Immature natural killer cell (primary cell): ENCODE measurements at regions not wholly inside any gene's neighbourhood (a gene's known extent, or its start where the extent isn't known, plus 50 kb on each side); places are given as distances from the start of the nearest gene placed in this dataset.

ENCODE experiments used
- DNase-seq, 3 donors: peaks; one replicate each; pipeline ENCODE4 v3.0.0; 2022; ENCODE audit warnings: mixed read lengths in 1 of 3
- H3K27ac Mint-ChIP-seq, 6 donors: one replicate each; pipeline ENCODE4 v1.8.0; 2020; ENCODE audit warnings: mixed read lengths in 6 of 6, mild to moderate bottlenecking in 5 of 6, inconsistent platforms in 4 of 6, moderate library complexity in 3 of 6
- H3K27me3 Mint-ChIP-seq, 3 donors: one replicate each; pipeline ENCODE4 v1.8.0; 2020 to 2021; ENCODE audit warnings: low read depth in 3 of 3, mild to moderate bottlenecking in 3 of 3, mixed read lengths in 3 of 3, moderate library complexity in 3 of 3, inconsistent platforms in 1 of 3
- H3K36me3 Mint-ChIP-seq, 3 donors: one replicate each; pipeline ENCODE4 v1.8.0; 2020; ENCODE audit warnings: mixed read lengths in 3 of 3, inconsistent platforms in 2 of 3, mild to moderate bottlenecking in 2 of 3
- H3K4me1 Mint-ChIP-seq, 2 donors: one replicate each; pipeline ENCODE4 v1.8.0; 2020; ENCODE audit warnings: inconsistent platforms in 2 of 2, mild to moderate bottlenecking in 2 of 2, mixed read lengths in 2 of 2, moderate library complexity in 1 of 2
- H3K4me3 Mint-ChIP-seq, 5 donors: one replicate each; pipeline ENCODE4 v1.8.0; 2020; ENCODE audit warnings: mild to moderate bottlenecking in 5 of 5, mixed read lengths in 5 of 5, inconsistent platforms in 3 of 5, moderate library complexity in 3 of 5
- H3K9me3 Mint-ChIP-seq, 6 donors: one replicate each; pipeline ENCODE4 v1.8.0; 2020; ENCODE audit warnings: mild to moderate bottlenecking in 6 of 6, mixed read lengths in 6 of 6, inconsistent platforms in 4 of 6, moderate library complexity in 3 of 6

GRCh38 chr5:152337484-152337883 lies 67.6 kb downstream of the NMUR2 start:
- Mint-ChIP-seq H3K4me3 (no peak overlapping the region), H3K4me1 (no peaks in the 10 kb centered on the region), H3K9me3 (peaks cover 0 to 3% (median 0%) of the 10 kb centered on the region in 6 donors), H3K36me3 (no peaks in the 10 kb centered on the region), H3K27ac (no peak overlapping the region), H3K27me3 (peaks cover 0 to 10% (median 4%) of the 10 kb centered on the region in 3 donors)
- DNase-seq, result no peak

GRCh38 chr5:152335461-152335860 lies 69.6 kb downstream of the NMUR2 start:
- DNase-seq, result no peak
- H3K4me3 Mint-ChIP-seq, result no peak overlapping the region
- H3K27me3 Mint-ChIP-seq, result peaks cover 0 to 12% (median 4%) of the 10 kb centered on the region in 3 donors
- no peaks in the 10 kb centered on the region for H3K36me3 Mint-ChIP-seq
- H3K4me1 Mint-ChIP-seq, result no peaks in the 10 kb centered on the region
- peaks cover 0 to 3% (median 0%) of the 10 kb centered on the region in 6 donors for H3K9me3 Mint-ChIP-seq
- no peak overlapping the region for H3K27ac Mint-ChIP-seq

GRCh38 chr5:152332716-152333460 lies 72.2 kb downstream of the NMUR2 start:
- Mint-ChIP-seq H3K4me1 (no peaks in the 10 kb centered on the region), H3K27me3 (peaks cover 0 to 7% (median 3%) of the 10 kb centered on the region in 3 donors)

GRCh38 chr5:152331718-152332117 lies 73.4 kb downstream of the NMUR2 start:
- Mint-ChIP-seq H3K9me3 (peaks cover 0 to 5% (median 0%) of the 10 kb centered on the region in 6 donors), H3K4me3 (no peak overlapping the region), H3K27ac (no peak overlapping the region), H3K36me3 (no peaks in the 10 kb centered on the region), H3K4me1 (no peaks in the 10 kb centered on the region), H3K27me3 (peaks cover 0 to 6% (median 1%) of the 10 kb centered on the region in 3 donors)
- DNase-seq, result no peak

More at GRCh38 chr5:152332716-152333460, 72.2 kb downstream of the NMUR2 start:
- Mint-ChIP-seq H3K27ac (no peak overlapping the region), H3K4me3 (no peak overlapping the region), H3K9me3 (peaks cover 0 to 5% (median 0%) of the 10 kb centered on the region in 6 donors), H3K36me3 (no peaks in the 10 kb centered on the region)
- no peak for DNase-seq

- no peak for DNase-seq
- peaks cover 0 to 8% (median 6%) of the 10 kb centered on the region in 3 donors for H3K27me3 Mint-ChIP-seq
- H3K4me3 Mint-ChIP-seq, result no peak overlapping the region
- H3K4me1 Mint-ChIP-seq, result no peaks in the 10 kb centered on the region
- H3K36me3 Mint-ChIP-seq, result no peaks in the 10 kb centered on the region
- H3K27ac Mint-ChIP-seq, result no peak overlapping the region
- peaks cover 0 to 5% (median 0%) of the 10 kb centered on the region in 6 donors for H3K9me3 Mint-ChIP-seq
Measured at GRCh38 chr5:152331006-152331405, 74.1 kb downstream of the NMUR2 start.

GRCh38 chr5:152329761-152330283 lies 75.3 kb downstream of the NMUR2 start:
- Mint-ChIP-seq H3K4me3 (no peak overlapping the region), H3K36me3 (no peaks in the 10 kb centered on the region), H3K27ac (no peak overlapping the region), H3K9me3 (peaks cover 0 to 2% (median 0%) of the 10 kb centered on the region in 6 donors), H3K27me3 (peaks cover 0 to 7% (median 5%) of the 10 kb centered on the region in 3 donors), H3K4me1 (no peaks in the 10 kb centered on the region)
- no peak for DNase-seq

GRCh38 chr5:152329207-152329606 lies 75.9 kb downstream of the NMUR2 start:
- DNase-seq, result no peak
- H3K4me3 Mint-ChIP-seq, result no peak overlapping the region
- peaks cover 0 to 7% (median 5%) of the 10 kb centered on the region in 3 donors for H3K27me3 Mint-ChIP-seq
- H3K27ac Mint-ChIP-seq, result no peak overlapping the region
- H3K36me3 Mint-ChIP-seq, result no peaks in the 10 kb centered on the region
- no peaks in the 10 kb centered on the region for H3K4me1 Mint-ChIP-seq
- peaks cover 0 to 3% (median 0%) of the 10 kb centered on the region in 6 donors for H3K9me3 Mint-ChIP-seq

GRCh38 chr5:152315942-152316341 lies 89.1 kb downstream of the NMUR2 start:
- Mint-ChIP-seq H3K9me3 (peaks cover 0 to 6% (median 0%) of the 10 kb centered on the region in 6 donors), H3K36me3 (no peaks in the 10 kb centered on the region), H3K4me1 (no peaks in the 10 kb centered on the region), H3K27me3 (peaks cover 0 to 5% (median 2%) of the 10 kb centered on the region in 3 donors), H3K27ac (no peak overlapping the region), H3K4me3 (no peak overlapping the region)
- no peak for DNase-seq

GRCh38 chr5:152314196-152314829 lies 90.8 kb downstream of the NMUR2 start:
- Mint-ChIP-seq H3K27me3 (peaks cover 0 to 6% (median 2%) of the 10 kb centered on the region in 3 donors), H3K9me3 (peaks cover 0 to 6% (median 0%) of the 10 kb centered on the region in 6 donors)

GRCh38 chr5:152309926-152310450 lies 95.1 kb downstream of the NMUR2 start:
- Mint-ChIP-seq H3K27ac (no peak overlapping the region), H3K4me1 (no peaks in the 10 kb centered on the region), H3K27me3 (peaks cover 0 to 6% (median 5%) of the 10 kb centered on the region in 3 donors), H3K9me3 (peaks cover 0 to 6% (median 0%) of the 10 kb centered on the region in 6 donors), H3K4me3 (no peak overlapping the region), H3K36me3 (no peaks in the 10 kb centered on the region)
- DNase-seq, result no peak

More at GRCh38 chr5:152314196-152314829, 90.8 kb downstream of the NMUR2 start:
- H3K4me3 Mint-ChIP-seq, result no peak overlapping the region
- H3K27ac Mint-ChIP-seq, result no peak overlapping the region
- H3K4me1 Mint-ChIP-seq, result no peaks in the 10 kb centered on the region
- no peak for DNase-seq
- H3K36me3 Mint-ChIP-seq, result no peaks in the 10 kb centered on the region

- no peaks in the 10 kb centered on the region for H3K36me3 Mint-ChIP-seq
- H3K27me3 Mint-ChIP-seq, result peaks cover 0 to 9% (median 4%) of the 10 kb centered on the region in 3 donors
- H3K4me3 Mint-ChIP-seq, result no peak overlapping the region
- H3K9me3 Mint-ChIP-seq, result peaks cover 0 to 5% (median 0%) of the 10 kb centered on the region in 6 donors
- no peaks in the 10 kb centered on the region for H3K4me1 Mint-ChIP-seq
- H3K27ac Mint-ChIP-seq, result no peak overlapping the region
- DNase-seq, result no peak
Measured at GRCh38 chr5:152306386-152306785, 98.7 kb downstream of the NMUR2 start.

- H3K4me3 Mint-ChIP-seq, result no peak overlapping the region
- H3K9me3 Mint-ChIP-seq, result peaks cover 0 to 3% (median 0%) of the 10 kb centered on the region in 6 donors
- H3K27me3 Mint-ChIP-seq, result peaks cover 0 to 7% (median 0%) of the 10 kb centered on the region in 3 donors
Measured at GRCh38 chr5:152305525-152305924, 99.6 kb downstream of the NMUR2 start.

GRCh38 chr5:152303841-152304240 lies 101.2 kb downstream of the NMUR2 start:
- Mint-ChIP-seq H3K27ac (no peak overlapping the region), H3K4me1 (no peaks in the 10 kb centered on the region), H3K4me3 (no peak overlapping the region), H3K9me3 (no peaks in the 10 kb centered on the region), H3K36me3 (no peaks in the 10 kb centered on the region), H3K27me3 (peaks cover 0 to 10% (median 2%) of the 10 kb centered on the region in 3 donors)
- no peak for DNase-seq

More at GRCh38 chr5:152305525-152305924, 99.6 kb downstream of the NMUR2 start:
- DNase-seq, result no peak
- Mint-ChIP-seq H3K36me3 (no peaks in the 10 kb centered on the region), H3K27ac (no peak overlapping the region), H3K4me1 (no peaks in the 10 kb centered on the region)

GRCh38 chr5:152297866-152298265 lies 107.2 kb downstream of the NMUR2 start:
- no peak for DNase-seq
- H3K4me1 Mint-ChIP-seq, result no peaks in the 10 kb centered on the region
- H3K9me3 Mint-ChIP-seq, result no peaks in the 10 kb centered on the region
- no peak overlapping the region for H3K27ac Mint-ChIP-seq
- no peaks in the 10 kb centered on the region for H3K36me3 Mint-ChIP-seq
- peaks cover 0 to 7% (median 3%) of the 10 kb centered on the region in 3 donors for H3K27me3 Mint-ChIP-seq
- H3K4me3 Mint-ChIP-seq, result no peak overlapping the region
